H1 (cell line): ENCODE measurements at regions not wholly inside any gene's neighbourhood (a gene's known extent, or its start where the extent isn't known, plus 50 kb on each side); places are given as distances from the start of the nearest gene placed in this dataset.

Experiments used
- CTCF ChIA-PET: fragments of 300-600 bp; sonication (Branson Sonifier 250); formaldehyde crosslinking; loops from one replicate; lab custom pipeline; 2021; ENCODE audit not compliant: partially characterized antibody; lab: Charles Lee
- POLR2A ChIA-PET: fragments of 300-600 bp; sonication (Branson Sonifier 250); formaldehyde crosslinking; loops from one replicate; lab custom pipeline; 2021; ENCODE audit warnings: inconsistent platforms; ENCODE audit not compliant: partially characterized antibody; lab: Charles Lee
- DNase-seq, 2 experiments: peaks; one replicate each; pipeline versions ENCODE4 v3.0.0 to v3.0.0-alpha.2; 2010 to 2022; ENCODE audit warnings: low spot score in 2 of 2, low read depth in 1 of 2, mixed read lengths in 1 of 2
- FAIRE-seq: peaks from 2 replicates; lab custom pipeline; 2011; peaks lifted over from hg19 to GRCh38; lab: Jason Lieb, UNC
- H2AFZ ChIP-seq: 2 replicates; pipeline ENCODE4 v1.8.1; 2012; ENCODE audit warnings: low read length, inconsistent platforms
- H2AK5ac ChIP-seq: 2 replicates; pipeline ENCODE4 v1.6.1; 2013; ENCODE audit warnings: low read depth, low read length
- H2BK120ac ChIP-seq: replicated peaks from 2 replicates; pipeline ENCODE3; 2013; ENCODE audit warnings: low read depth, low read length, inconsistent platforms
- H2BK12ac ChIP-seq: 2 replicates; pipeline ENCODE4 v1.6.1; 2013; ENCODE audit warnings: low read depth, low read length
- H2BK15ac ChIP-seq: 2 replicates; pipeline ENCODE4 v1.6.1; 2013; ENCODE audit warnings: low read length
- H2BK20ac ChIP-seq: 2 replicates; pipeline ENCODE4 v1.6.1; 2013; ENCODE audit warnings: low read length
- H2BK5ac ChIP-seq: 2 replicates; pipeline ENCODE4 v1.6.1; 2013; ENCODE audit warnings: low read depth, low read length
- H3K14ac ChIP-seq: 2 replicates; pipeline ENCODE4 v1.6.1; 2013; ENCODE audit warnings: inconsistent platforms; ENCODE audit not compliant: insufficient read length
- H3K18ac ChIP-seq: 2 replicates; pipeline ENCODE4 v1.6.1; 2013; ENCODE audit warnings: low read length; ENCODE audit errors: extremely low read depth
- H3K23ac ChIP-seq: 2 replicates; pipeline ENCODE4 v1.6.1; 2013; ENCODE audit warnings: inconsistent platforms; ENCODE audit not compliant: insufficient read length
- H3K23me2 ChIP-seq: 2 replicates; pipeline ENCODE4 v1.6.1; 2013; ENCODE audit warnings: low read depth, low read length
- H3K27ac ChIP-seq: 2 replicates; pipeline ENCODE4 v1.6.1; 2011; ENCODE audit warnings: low read depth, low read length, inconsistent platforms
- H3K27me3 ChIP-seq, 4 experiments: replicated peaks in 1 of 4; 1 replicate in 1 of 4; 2 replicates in 3 of 4; pipeline versions ENCODE4 v1.6.1 to v1.8.1; 2011 to 2013; ENCODE audit warnings: low read length in 3 of 4, mild to moderate bottlenecking in 3 of 4, inconsistent platforms in 2 of 4, mixed read lengths in 2 of 4, moderate library complexity in 1 of 4; ENCODE audit not compliant: control insufficient read depth in 3 of 4, insufficient read depth in 3 of 4; ENCODE audit errors: extremely low read depth in 1 of 4
- H3K36me3 ChIP-seq, 4 experiments: 2 replicates each; pipeline versions ENCODE4 v1.6.1 to v1.8.1; 2011 to 2013; ENCODE audit warnings: mild to moderate bottlenecking in 4 of 4, low read length in 3 of 4, moderate library complexity in 2 of 4, control low read depth in 1 of 4, inconsistent platforms in 1 of 4; ENCODE audit not compliant: insufficient read depth in 4 of 4, control insufficient read depth in 2 of 4
- H3K4ac ChIP-seq: replicated peaks from 2 replicates; pipeline ENCODE3; 2013; ENCODE audit warnings: low read length, low read depth, mixed read lengths, inconsistent platforms; ENCODE audit not compliant: insufficient read length
- H3K4me1 ChIP-seq, 4 experiments: replicated peaks in 1 of 4; 1 replicate in 1 of 4; 2 replicates in 3 of 4; pipeline versions ENCODE4 v1.6.1 to v1.8.1; 2011 to 2013; ENCODE audit warnings: low read length in 3 of 4, inconsistent platforms in 2 of 4, mixed read lengths in 1 of 4; ENCODE audit not compliant: insufficient read depth in 4 of 4, control insufficient read depth in 3 of 4
- H3K4me2 ChIP-seq, 2 experiments: 2 replicates each; pipeline versions ENCODE4 v1.6.1 to v1.8.1; 2011 to 2013; ENCODE audit warnings: low read depth in 2 of 2, low read length in 2 of 2, control low read depth in 1 of 2, inconsistent platforms in 1 of 2, mild to moderate bottlenecking in 1 of 2; ENCODE audit not compliant: insufficient read depth in 1 of 2
- H3K4me3 ChIP-seq, 4 experiments: fragments of 200-600, 300-600 bp in 1 of 4; sonication (generic), shearing (Covaris generic), sonication (Bioruptor Twin) in 1 of 4; 2 replicates each; pipeline versions ENCODE4 v1.5.1 to v1.8.1; 2011 to 2016; ENCODE audit warnings: low read length in 4 of 4, low read depth in 3 of 4, control low read depth in 2 of 4, inconsistent platforms in 2 of 4, mild to moderate bottlenecking in 2 of 4, mixed read lengths in 1 of 4, moderate library complexity in 1 of 4; ENCODE audit not compliant: insufficient read depth in 2 of 4; ENCODE audit errors: extremely low read depth in 1 of 4
- H3K56ac ChIP-seq: replicated peaks from 2 replicates; pipeline ENCODE3; 2013; ENCODE audit warnings: low read depth, mild to moderate bottlenecking, mixed read lengths, low read length, inconsistent platforms; ENCODE audit not compliant: insufficient read length
- H3K79me1 ChIP-seq: 2 replicates; pipeline ENCODE4 v1.6.1; 2013; ENCODE audit warnings: low read depth, low read length, control low read depth
- H3K79me2 ChIP-seq, 2 experiments: 2 replicates each; pipeline versions ENCODE4 v1.6.1 to v1.8.1; 2012 to 2013; ENCODE audit warnings: low read length in 2 of 2, mild to moderate bottlenecking in 2 of 2, inconsistent platforms in 1 of 2; ENCODE audit not compliant: insufficient read depth in 2 of 2, control insufficient read depth in 1 of 2
- H3K9ac ChIP-seq, 4 experiments: replicated peaks in 1 of 4; 1 replicate in 1 of 4; 2 replicates in 3 of 4; pipeline versions ENCODE4 v1.6.1 to v1.8.1; 2011 to 2013; ENCODE audit warnings: low read depth in 3 of 4, low read length in 3 of 4, control low read depth in 2 of 4, mild to moderate bottlenecking in 2 of 4, moderate library complexity in 2 of 4, inconsistent platforms in 1 of 4; ENCODE audit errors: extremely low read depth in 1 of 4
- H3K9me3 ChIP-seq, 2 experiments: 2 replicates each; pipeline versions ENCODE4 v1.6.1 to v1.8.1; 2012 to 2013; ENCODE audit warnings: mild to moderate bottlenecking in 2 of 2, moderate library complexity in 2 of 2, control low read depth in 1 of 2, inconsistent platforms in 1 of 2, low read depth in 1 of 2, low read length in 1 of 2, mixed read lengths in 1 of 2; ENCODE audit not compliant: insufficient read depth in 2 of 2
- H4K20me1 ChIP-seq, 2 experiments: replicated peaks in 1 of 2; 2 replicates each; pipeline versions ENCODE3 to v1.8.1; 2011 to 2013; ENCODE audit warnings: inconsistent platforms in 2 of 2, low read length in 2 of 2, mild to moderate bottlenecking in 1 of 2; ENCODE audit not compliant: insufficient read depth in 2 of 2, control insufficient read depth in 1 of 2
- H4K5ac ChIP-seq: 2 replicates; pipeline ENCODE4 v1.6.1; 2013; ENCODE audit warnings: low read length, low read depth, mixed read lengths, inconsistent platforms; ENCODE audit not compliant: insufficient read length
- H4K8ac ChIP-seq: 2 replicates; pipeline ENCODE4 v1.8.0; 2013; ENCODE audit warnings: mild to moderate bottlenecking, moderate library complexity, low read length, inconsistent platforms; ENCODE audit not compliant: insufficient read depth; ENCODE audit errors: extremely low read depth
- H4K91ac ChIP-seq: replicated peaks from 2 replicates; pipeline ENCODE3; 2013; ENCODE audit warnings: low read length, mixed read lengths, inconsistent platforms; ENCODE audit not compliant: insufficient read length
- BRCA1 ChIP-seq: IDR thresholded peaks from 2 replicates; pipeline ENCODE4 v1.6.1; 2012; ENCODE audit warnings: low read depth, low read length, improper control_type of control experiment
- CHD1 ChIP-seq: IDR thresholded peaks from 2 replicates; pipeline ENCODE4 v1.6.1; 2012; ENCODE audit warnings: low read depth, low read length, improper control_type of control experiment
- CHD2 ChIP-seq: IDR thresholded peaks from 2 replicates; pipeline ENCODE4 v1.6.1; 2012; ENCODE audit warnings: low read length, improper control_type of control experiment
- CTCF ChIP-seq, 3 experiments: IDR thresholded peaks; 1 replicate in 2 of 3; 2 replicates in 1 of 3; pipeline versions ENCODE4 v1.5.1 to v1.6.1; 2011; ENCODE audit warnings: low read length in 3 of 3, mild to moderate bottlenecking in 3 of 3, inconsistent platforms in 2 of 3, low read depth in 1 of 3, moderate library complexity in 1 of 3; ENCODE audit not compliant: insufficient read depth in 1 of 3; ENCODE audit errors: control extremely low read depth in 1 of 3
- EGR1 ChIP-seq: IDR thresholded peaks from 2 replicates; pipeline ENCODE4 v1.6.1; 2011; ENCODE audit warnings: low read depth, low read length, borderline replicate concordance
- RAD21 ChIP-seq, 2 experiments: IDR thresholded peaks in 1 of 2; conservative IDR thresholded peaks in 1 of 2; 2 replicates each; pipeline ENCODE4 v1.6.1; 2011; ENCODE audit warnings: low read depth in 2 of 2, low read length in 2 of 2, improper control_type of control experiment in 1 of 2, inconsistent platforms in 1 of 2, mild to moderate bottlenecking in 1 of 2, moderate library complexity in 1 of 2
- RFX5 ChIP-seq: IDR thresholded peaks from 2 replicates; pipeline ENCODE4 v1.6.1; 2011; ENCODE audit warnings: low read depth, low read length, improper control_type of control experiment, borderline replicate concordance
- TAF7 ChIP-seq: optimal IDR thresholded peaks from 2 replicates; pipeline ENCODE3; 2011; ENCODE audit warnings: low read depth, mild to moderate bottlenecking, inconsistent platforms, low read length, moderate library complexity, borderline replicate concordance
- USF2 ChIP-seq: IDR thresholded peaks from 2 replicates; pipeline ENCODE4 v1.6.1; 2011; ENCODE audit warnings: low read length, improper control_type of control experiment
- WGBS, 2 experiments: shearing (Covaris generic) in 1 of 2; methylation state at CpG; one replicate each; pipeline versions ENCODE4 v1.1.6 to v1.1.7; 2013 to 2015; ENCODE audit warnings: low lambda C conversion rate in 2 of 2, mixed read lengths in 2 of 2, inconsistent platforms in 1 of 2, low coverage in 1 of 2, missing lambda C conversion rate in 1 of 2; ENCODE audit not compliant: insufficient replicate concordance in 2 of 2, insufficient coverage in 1 of 2, insufficient read length in 1 of 2; ENCODE audit errors: extremely low coverage in 1 of 2, missing lambda C conversion rate in 1 of 2; 5-methylcytosine and 5-hydroxymethylcytosine counted together

GRCh38 chr3:80142714-80143113, 374.9 kb upstream of the ROBO1 start:
- H3K14ac ChIP-seq: no peak overlapping the region

More at GRCh38 chr3:80142714-80143113, 374.9 kb upstream of the ROBO1 start:
- H2BK20ac ChIP-seq: no peak overlapping the region
- 78% methylated on average over 4 of the region's 4 CpGs; no CpG with 5 or more reads in 1 of the 2 experiments for WGBS, 2 experiments
- H3K4me1 ChIP-seq: no peaks in the 10 kb centered on the region
- no peak overlapping the region for H2BK120ac ChIP-seq
- H3K4me2 ChIP-seq: no peak overlapping the region
- no peaks in the 10 kb centered on the region for H3K23me2 ChIP-seq
- H3K4ac ChIP-seq: no peak overlapping the region
- H2AFZ ChIP-seq: no peak overlapping the region
- H2BK5ac ChIP-seq: no peak overlapping the region
- no peaks in the 10 kb centered on the region for H4K20me1 ChIP-seq
- H4K5ac ChIP-seq: no peak overlapping the region
- no peak overlapping the region for H3K27ac ChIP-seq
- no peaks in the 10 kb centered on the region for H3K79me1 ChIP-seq
- no peak overlapping the region for H4K8ac ChIP-seq
- POLR2A ChIA-PET: no interaction called here
- no peak overlapping the region for H2BK12ac ChIP-seq
- no peaks in the 10 kb centered on the region for H3K27me3 ChIP-seq
- no peak overlapping the region for H3K9ac ChIP-seq
- H2AK5ac ChIP-seq: no peak overlapping the region
- H3K56ac ChIP-seq: no peak overlapping the region
- H3K36me3 ChIP-seq: no peaks in the 10 kb centered on the region
- CTCF ChIA-PET: no interaction called here
- H3K18ac ChIP-seq: no peak overlapping the region
- H2BK15ac ChIP-seq: no peak overlapping the region
- no peaks in the 10 kb centered on the region; a peak in 1 of 4 replicates for H3K9me3 ChIP-seq
- TF ChIP-seq CTCF (IDR thresholded peaks at IDR 0.05; ENCODE audit: control extremely low read depth in 1 of 3, insufficient read depth in 1 of 3, low read depth in 1 of 3, low read length in 3 of 3) (no peak), TAF7 (no peak), RAD21 (IDR thresholded peaks at IDR 0.05 in 1 of 2, conservative IDR thresholded peaks at IDR 0.05 in 1 of 2; ENCODE audit: low read depth in 2 of 2, low read length in 2 of 2) (no peak), RFX5 (no peak), USF2 (no peak), CHD2 (no peak), CHD1 (no peak), EGR1 (no peak), BRCA1 (no peak)
- TF ChIP-seq, all 59 proteins: peak for 0
- no peak overlapping the region for H3K4me3 ChIP-seq
- H3K23ac ChIP-seq: no peak overlapping the region
- no peaks in the 10 kb centered on the region for H3K79me2 ChIP-seq
- FAIRE-seq (no peak), DNase-seq (no peak)
- H4K91ac ChIP-seq: no peak overlapping the region
